ENCODE measurements at regions not wholly inside any gene's neighbourhood (a gene's known extent, or its start where the extent isn't known, plus 50 kb on each side); places are given as distances from the start of the nearest gene placed in this dataset.

DNA sequence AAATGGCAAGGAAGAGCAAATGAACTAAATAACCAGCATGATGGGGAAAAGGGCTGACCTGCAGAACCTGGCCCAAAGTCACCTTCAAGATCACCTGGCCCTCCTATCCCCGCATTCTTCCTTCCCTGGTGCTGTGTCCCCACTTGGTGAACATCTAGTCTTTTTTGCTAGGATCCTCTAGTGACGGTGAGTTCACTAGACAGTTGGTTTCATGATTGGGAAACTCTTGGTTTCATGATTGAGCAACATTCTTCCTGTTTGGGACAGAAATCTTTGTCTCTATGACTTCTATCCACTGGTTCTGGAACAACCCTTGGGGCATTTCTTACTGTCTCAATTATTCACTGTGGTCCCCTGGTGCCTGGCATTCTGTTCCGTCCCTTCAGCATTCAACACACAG is 50.2 kb upstream of the DAB2IP start:
- no peak for DNase-seq (ENCODE audit: low spot score)
